Fibroblast of skin of back (primary cell): ENCODE measurements at regions not wholly inside any gene's neighbourhood (a gene's known extent, or its start where the extent isn't known, plus 50 kb on each side); places are given as distances from the start of the nearest gene placed in this dataset.

Source experiments
- DNase-seq: peaks from one replicate; pipeline ENCODE4 v3.0.0-alpha.2; 2013

GRCh38 chr15:79185199-79185598 lies 94.6 kb upstream of the RASGRF1 start:
- DNase-seq = no peak

- DNase-seq = peak; percentile 57
Observed at GRCh38 chr15:79184465-79184892, 93.9 kb upstream of the RASGRF1 start.

- DNase-seq = no peak
Observed at GRCh38 chr15:79180318-79180717, 89.7 kb upstream of the RASGRF1 start.

GRCh38 chr15:79179597-79179996 lies 89.0 kb upstream of the RASGRF1 start:
- DNase-seq = no peak

GRCh38 chr15:79179108-79179561 lies 88.6 kb upstream of the RASGRF1 start:
- DNase-seq = no peak

- no peak for DNase-seq
Observed at GRCh38 chr15:79178594-79178993, 88.0 kb upstream of the RASGRF1 start.

GRCh38 chr15:79176151-79176550 lies 85.6 kb upstream of the RASGRF1 start:
- DNase-seq = no peak

GRCh38 chr15:79172801-79173460 lies 82.4 kb upstream of the RASGRF1 start:
- DNase-seq = no peak

- DNase-seq = no peak
Observed at GRCh38 chr15:79172032-79172481, 81.5 kb upstream of the RASGRF1 start.

GRCh38 chr15:79171320-79172031 lies 80.9 kb upstream of the RASGRF1 start:
- no peak for DNase-seq

- peak; percentile 59 for DNase-seq
Observed at GRCh38 chr15:79170256-79170664, 79.7 kb upstream of the RASGRF1 start.

- DNase-seq = no peak
Observed at GRCh38 chr15:79169526-79170133, 79.0 kb upstream of the RASGRF1 start.

- peak; percentile 30 for DNase-seq
Observed at GRCh38 chr15:79168922-79169456, 78.4 kb upstream of the RASGRF1 start.

GRCh38 chr15:79167776-79168175 lies 77.2 kb upstream of the RASGRF1 start:
- DNase-seq = no peak

GRCh38 chr15:79166311-79166955 lies 75.9 kb upstream of the RASGRF1 start:
- no peak for DNase-seq

GRCh38 chr15:79164465-79164864 lies 73.9 kb upstream of the RASGRF1 start:
- no peak for DNase-seq

- DNase-seq = no peak
Observed at GRCh38 chr15:79164043-79164442, 73.5 kb upstream of the RASGRF1 start.

GRCh38 chr15:79163395-79163794 lies 72.8 kb upstream of the RASGRF1 start:
- DNase-seq = no peak

- DNase-seq = no peak
Observed at GRCh38 chr15:79161837-79162508, 71.4 kb upstream of the RASGRF1 start.

- peak; percentile 86 for DNase-seq
Observed at GRCh38 chr15:79160211-79160610, 69.6 kb upstream of the RASGRF1 start.

GRCh38 chr15:79157631-79158592 lies 67.3 kb upstream of the RASGRF1 start:
- no peak for DNase-seq
